ENCODE measurements at regions not wholly inside any gene's neighbourhood (a gene's known extent, or its start where the extent isn't known, plus 50 kb on each side); places are given as distances from the start of the nearest gene placed in this dataset.

GRCh38 chr6:164114051-164114450, 699.5 kb downstream of the QKI start:
- DNase-seq (ENCODE audit: low spot score), result no peak

- DNase-seq (ENCODE audit: low spot score), result no peak
These were observed 699.1 kb downstream of the QKI start for GRCh38 chr6:164113637-164114036.

GRCh38 chr6:164109770-164110140, 695.2 kb downstream of the QKI start:
- no peak for DNase-seq (ENCODE audit: low spot score)

GRCh38 chr6:164108869-164109769, 694.6 kb downstream of the QKI start:
- DNase-seq (ENCODE audit: low spot score), result no peak

GRCh38 chr6:164108092-164108491, 693.6 kb downstream of the QKI start:
- DNase-seq (ENCODE audit: low spot score), result no peak

GRCh38 chr6:164107297-164107995, 692.9 kb downstream of the QKI start:
- DNase-seq (ENCODE audit: low spot score), result no peak

GRCh38 chr6:164106345-164106769, 691.8 kb downstream of the QKI start:
- DNase-seq (ENCODE audit: low spot score), result no peak

- no peak for DNase-seq (ENCODE audit: low spot score)
These were observed 691.2 kb downstream of the QKI start for GRCh38 chr6:164105705-164106104.

- no peak for DNase-seq (ENCODE audit: low spot score)
These were observed 689.9 kb downstream of the QKI start for GRCh38 chr6:164104432-164104831.

GRCh38 chr6:164102693-164103092, 688.2 kb downstream of the QKI start:
- DNase-seq (ENCODE audit: low spot score), result no peak

- no peak for DNase-seq (ENCODE audit: low spot score)
These were observed 687.3 kb downstream of the QKI start for GRCh38 chr6:164101859-164102258.

- DNase-seq (ENCODE audit: low spot score), result no peak
These were observed 684.8 kb downstream of the QKI start for GRCh38 chr6:164099269-164099865.

GRCh38 chr6:164098857-164099267, 684.3 kb downstream of the QKI start:
- no peak for DNase-seq (ENCODE audit: low spot score)

GRCh38 chr6:164097551-164098398, 683.3 kb downstream of the QKI start:
- peak; percentile 73 for DNase-seq (ENCODE audit: low spot score)

GRCh38 chr6:164097056-164097455, 682.5 kb downstream of the QKI start:
- no peak for DNase-seq (ENCODE audit: low spot score)

GRCh38 chr6:164095056-164095455, 680.5 kb downstream of the QKI start:
- no peak for DNase-seq (ENCODE audit: low spot score)

GRCh38 chr6:164087870-164088269, 673.4 kb downstream of the QKI start:
- DNase-seq (ENCODE audit: low spot score), result no peak

- DNase-seq (ENCODE audit: low spot score), result no peak
These were observed 672.7 kb downstream of the QKI start for GRCh38 chr6:164087211-164087610.

GRCh38 chr6:164086076-164086887, 671.8 kb downstream of the QKI start:
- DNase-seq (ENCODE audit: low spot score), result no peak

All from umbilical cord (tissue), 1 donor.